ENCODE measurements at regions not wholly inside any gene's neighbourhood (a gene's known extent, or its start where the extent isn't known, plus 50 kb on each side); places are given as distances from the start of the nearest gene placed in this dataset.

DNA sequence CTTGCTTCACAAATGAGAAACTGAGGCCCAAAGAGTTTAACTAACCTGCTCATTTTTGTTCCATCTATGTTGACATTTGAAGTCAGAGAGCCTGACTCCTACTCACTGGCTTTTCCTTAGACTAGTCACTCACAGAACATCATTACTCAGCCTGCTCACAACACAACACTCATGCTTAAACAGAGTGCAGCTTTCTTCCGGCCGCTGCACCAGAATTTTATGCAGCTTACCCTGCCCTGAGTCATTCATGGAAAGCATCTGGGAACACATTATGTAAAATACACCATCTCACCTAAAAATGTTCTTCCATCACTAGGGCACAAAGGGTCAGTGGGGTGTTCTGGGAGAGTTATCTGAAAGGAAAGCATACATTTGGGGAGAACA lies 303.4 kb downstream of the SPRY2 start:
- DNase-seq (ENCODE audit: low read depth in 3 of 3): no peak

GRCh38 chr13:80036845-80037504 lies 304.0 kb downstream of the SPRY2 start:
- DNase-seq (ENCODE audit: low read depth in 3 of 3): no peak

DNA sequence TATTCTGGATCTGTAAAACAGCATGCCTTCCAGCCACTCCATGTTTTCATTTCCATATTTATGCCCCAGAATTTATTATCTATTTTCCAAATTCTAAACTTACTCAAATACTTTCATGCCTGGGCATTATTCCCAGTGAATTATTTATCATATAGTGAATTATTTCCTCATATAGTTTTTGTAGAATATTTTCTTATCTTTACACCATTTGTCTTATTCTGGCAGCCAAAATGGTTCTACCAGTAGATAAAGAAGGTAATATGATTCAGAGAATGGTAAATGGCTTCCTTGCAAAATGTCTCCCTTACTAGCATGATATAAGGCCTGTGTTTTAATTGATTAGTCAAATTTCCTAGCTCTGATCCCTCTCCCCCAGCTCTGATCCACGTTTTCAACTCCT lies 305.8 kb downstream of the SPRY2 start:
- no peak for DNase-seq (ENCODE audit: low read depth in 3 of 3)

DNA sequence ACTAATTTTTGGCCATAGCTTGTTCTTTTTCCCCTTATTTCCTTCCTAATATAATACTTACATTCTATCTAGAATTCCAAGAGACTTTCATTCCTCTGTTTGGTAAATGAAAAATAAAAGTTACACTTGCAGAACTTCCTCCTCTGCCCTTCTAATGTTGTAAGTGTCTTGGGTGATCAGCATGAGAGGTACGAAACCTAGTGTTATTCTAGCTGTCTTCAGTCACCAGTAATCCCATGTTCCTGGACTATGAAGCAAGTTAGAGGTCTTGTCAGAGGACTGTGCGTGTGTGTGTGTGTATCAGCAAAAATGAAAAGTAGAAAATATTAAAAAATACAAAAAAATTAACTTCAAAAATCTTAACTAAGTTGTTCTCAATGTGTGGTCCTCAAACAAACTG lies 307.0 kb downstream of the SPRY2 start:
- DNase-seq (ENCODE audit: low read depth in 3 of 3): no peak

- no peak for DNase-seq (ENCODE audit: low read depth in 3 of 3)
These were observed 307.6 kb downstream of the SPRY2 start for GRCh38 chr13:80033286-80033685.

- no peak for DNase-seq (ENCODE audit: low read depth in 3 of 3)
These were observed 310.4 kb downstream of the SPRY2 start for GRCh38 chr13:80030491-80030890.

DNA sequence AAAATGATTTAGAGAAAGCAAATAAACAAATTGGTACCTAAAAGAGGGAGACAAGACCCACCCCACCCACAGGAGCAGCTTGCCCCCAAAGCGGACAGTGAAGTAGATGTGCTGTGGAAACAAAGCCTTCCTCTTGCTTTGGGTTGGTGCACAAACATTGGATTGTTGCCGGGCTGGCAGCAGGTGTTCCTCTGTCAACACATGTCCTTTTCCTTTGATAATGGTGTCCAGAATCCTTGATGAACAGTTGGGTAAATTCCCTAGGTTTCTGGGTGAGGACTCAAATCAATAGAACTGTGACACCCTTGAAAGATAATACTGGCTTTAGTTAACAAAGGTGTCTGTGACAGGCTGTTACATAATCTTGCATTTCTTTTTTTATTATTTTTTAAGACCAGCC lies 311.8 kb downstream of the SPRY2 start:
- DNase-seq (ENCODE audit: low read depth in 3 of 3): no peak

GRCh38 chr13:80022146-80022545 lies 318.8 kb downstream of the SPRY2 start:
- no peak for DNase-seq (ENCODE audit: low read depth in 3 of 3)

DNA sequence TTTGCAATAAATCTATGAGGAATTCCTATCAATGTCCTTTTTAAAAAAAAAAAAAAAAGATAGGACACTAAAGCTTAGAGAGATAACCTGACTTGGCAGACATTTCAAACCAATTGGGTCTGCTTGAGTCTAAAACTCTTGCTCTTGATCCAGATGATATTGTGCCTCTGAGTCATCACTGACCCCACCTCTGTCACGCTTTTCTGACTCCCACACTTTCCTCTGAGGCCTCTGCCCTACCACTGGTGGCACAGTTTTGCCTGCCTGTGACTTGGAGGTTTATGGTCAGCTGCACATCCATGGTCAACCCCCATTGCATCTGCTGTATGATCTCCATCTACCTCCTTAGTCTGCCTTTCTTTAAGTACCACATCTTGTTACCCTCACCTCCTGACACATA lies 328.7 kb downstream of the SPRY2 start:
- no peak for DNase-seq (ENCODE audit: low read depth in 3 of 3)

DNA sequence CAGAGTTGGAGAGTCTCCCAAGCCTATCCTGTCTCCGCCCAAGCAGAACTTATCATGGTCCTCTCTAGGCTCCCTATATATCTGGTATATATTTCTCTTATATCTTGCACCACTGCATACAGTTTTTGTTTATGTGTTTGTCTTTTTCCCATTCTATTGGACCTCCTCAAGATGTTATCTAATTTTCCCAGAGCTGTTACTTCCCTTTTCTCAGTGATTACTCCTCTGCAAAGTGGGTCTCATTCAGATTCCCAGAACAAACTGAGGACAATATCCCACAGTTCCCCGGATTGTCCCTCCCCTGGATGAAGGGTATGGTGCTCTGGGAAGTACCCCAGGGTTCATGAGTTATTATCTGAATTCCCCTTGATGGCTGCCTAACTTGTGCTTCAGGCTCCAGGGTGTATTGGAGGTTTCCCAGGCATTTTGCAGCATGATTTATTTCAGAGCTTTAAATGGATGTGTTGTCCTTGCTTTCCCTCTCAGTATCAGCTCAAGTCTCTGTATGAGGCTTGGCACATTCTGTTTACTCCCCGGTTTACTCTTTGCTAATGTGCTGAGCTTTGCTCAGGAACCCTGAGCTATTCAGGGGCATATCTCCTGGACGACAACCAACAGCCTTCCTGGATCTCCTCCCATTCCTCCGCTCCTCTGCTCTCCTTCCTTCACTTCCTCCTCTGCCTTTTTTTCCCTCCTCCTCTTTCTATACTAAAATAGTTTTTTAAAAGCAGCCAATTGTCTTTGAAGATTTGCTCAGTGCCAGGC lies 329.3 kb downstream of the SPRY2 start:
- DNase-seq (ENCODE audit: low read depth in 3 of 3): no peak

- DNase-seq (ENCODE audit: low read depth in 3 of 3): no peak
These were observed 330.1 kb downstream of the SPRY2 start for GRCh38 chr13:80010846-80011245.

- DNase-seq (ENCODE audit: low read depth in 3 of 3): no peak
These were observed 330.6 kb downstream of the SPRY2 start for GRCh38 chr13:80010286-80010831.

DNA sequence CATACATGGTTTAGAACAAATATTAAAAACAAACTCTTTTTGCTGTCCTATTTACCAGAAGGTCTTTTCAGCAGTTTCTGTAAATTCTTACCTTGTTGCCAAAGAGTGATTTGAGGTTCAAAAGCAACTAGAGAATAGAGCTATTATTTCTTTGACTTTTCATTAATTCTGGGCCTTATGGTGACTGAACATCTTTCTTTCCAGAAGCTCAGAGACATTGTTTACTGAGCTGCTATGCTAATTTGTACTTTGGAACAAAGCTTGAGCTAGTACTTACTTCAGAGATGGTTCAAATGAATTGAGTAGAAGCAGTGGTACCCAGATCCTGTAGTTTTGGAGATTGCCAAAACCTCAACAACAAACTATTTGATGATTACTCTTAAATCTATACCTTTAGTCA lies 331.2 kb downstream of the SPRY2 start:
- no peak for DNase-seq (ENCODE audit: low read depth in 3 of 3)

DNA sequence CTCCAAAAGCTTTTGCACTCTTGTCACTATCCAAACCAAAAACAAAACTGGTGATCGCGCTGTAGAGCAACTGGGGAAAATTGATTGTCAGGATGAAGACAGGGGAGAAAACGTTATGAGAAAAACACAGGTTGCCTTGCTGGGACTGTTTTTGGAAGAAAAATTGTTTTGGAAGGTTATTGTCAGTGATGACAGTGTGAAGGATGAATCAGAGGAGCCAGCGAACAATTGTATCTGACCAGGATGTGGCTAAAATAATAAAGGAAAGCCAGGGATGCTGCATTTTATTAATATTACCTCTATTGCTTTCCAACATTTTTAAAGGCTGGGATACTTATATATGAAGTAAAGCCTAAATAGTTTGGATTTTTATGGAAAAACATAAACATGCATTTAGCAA lies 334.0 kb downstream of the SPRY2 start:
- no peak for DNase-seq (ENCODE audit: low read depth in 3 of 3)

DNA sequence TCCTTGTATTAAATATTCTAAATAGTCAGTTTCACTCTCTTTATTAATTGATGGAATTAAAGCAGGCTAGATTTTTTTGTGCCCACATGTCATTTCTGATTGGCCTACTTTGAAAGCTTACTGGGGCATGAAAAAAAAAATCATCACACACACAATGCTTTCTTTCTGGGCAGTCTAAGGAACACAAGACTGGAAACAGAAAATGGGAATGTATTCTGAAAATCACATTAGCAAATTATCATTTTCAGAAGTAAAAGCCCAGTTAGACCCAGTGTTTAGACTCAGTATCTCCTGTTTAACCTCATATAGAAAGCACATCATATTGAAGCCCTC lies 339.4 kb downstream of the SPRY2 start:
- DNase-seq (ENCODE audit: low read depth in 3 of 3): no peak

DNA sequence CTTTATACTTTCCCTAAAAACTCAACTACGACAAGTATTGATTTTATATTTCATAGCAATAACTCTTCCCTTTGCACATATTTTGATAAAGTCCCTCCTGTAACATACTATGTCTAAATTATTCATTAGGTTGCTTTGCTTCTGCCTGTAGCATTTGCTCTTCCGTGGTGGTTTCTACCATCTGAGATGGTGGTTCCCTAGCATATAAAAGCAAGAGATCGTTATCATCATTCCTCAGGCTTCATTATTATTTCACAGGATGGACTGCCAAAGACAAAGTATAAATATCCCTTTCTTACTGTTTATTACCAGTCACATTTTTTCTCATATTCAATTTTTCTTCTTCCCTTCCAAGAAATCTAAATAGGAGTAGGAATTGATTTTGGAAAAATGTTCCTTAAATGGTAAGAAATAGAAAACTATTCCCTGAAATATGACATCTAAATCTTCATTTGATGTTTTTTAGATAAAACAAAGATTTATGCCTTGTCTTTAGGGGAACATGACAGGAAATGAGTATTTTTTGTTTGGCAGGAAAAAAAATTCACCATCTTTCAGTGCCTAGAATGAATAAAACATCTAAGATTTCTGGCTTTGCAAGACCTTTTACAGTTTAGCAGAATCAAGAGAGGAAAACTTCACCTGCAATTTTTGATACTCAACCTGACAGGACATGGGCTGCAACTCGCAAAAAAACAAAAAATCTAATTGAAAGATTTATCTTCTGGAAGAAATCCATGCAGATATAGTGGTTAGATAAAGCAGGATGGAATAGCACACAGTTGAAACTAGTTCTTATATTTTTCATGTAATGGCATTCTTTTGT lies 340.0 kb downstream of the SPRY2 start:
- DNase-seq (ENCODE audit: low read depth in 3 of 3): no peak

GRCh38 chr13:79999601-80000000 lies 341.3 kb downstream of the SPRY2 start:
- DNase-seq (ENCODE audit: low read depth in 3 of 3): no peak

GRCh38 chr13:79998381-79998880 lies 342.5 kb downstream of the SPRY2 start:
- no peak for DNase-seq (ENCODE audit: low read depth in 3 of 3)

DNA sequence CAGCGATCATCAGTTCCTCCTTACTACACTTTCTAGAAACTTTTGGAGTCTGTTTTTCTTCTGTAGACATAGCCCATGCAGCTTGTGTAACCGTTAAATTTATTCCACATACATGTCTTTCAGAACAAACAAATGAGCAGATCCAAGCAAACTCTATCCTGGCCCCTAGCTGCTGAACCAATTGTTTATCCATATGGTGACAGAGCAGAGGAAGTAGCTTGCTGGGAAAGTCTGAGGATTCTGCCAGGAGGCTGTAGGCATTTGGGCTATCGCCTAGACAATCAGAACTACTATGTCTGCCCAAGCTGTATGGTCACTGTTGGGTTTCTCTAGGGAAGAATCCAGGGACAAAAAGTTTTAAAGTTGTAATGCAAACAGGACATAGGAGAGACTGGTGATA lies 343.7 kb downstream of the SPRY2 start:
- no peak for DNase-seq (ENCODE audit: low read depth in 3 of 3)

DNA sequence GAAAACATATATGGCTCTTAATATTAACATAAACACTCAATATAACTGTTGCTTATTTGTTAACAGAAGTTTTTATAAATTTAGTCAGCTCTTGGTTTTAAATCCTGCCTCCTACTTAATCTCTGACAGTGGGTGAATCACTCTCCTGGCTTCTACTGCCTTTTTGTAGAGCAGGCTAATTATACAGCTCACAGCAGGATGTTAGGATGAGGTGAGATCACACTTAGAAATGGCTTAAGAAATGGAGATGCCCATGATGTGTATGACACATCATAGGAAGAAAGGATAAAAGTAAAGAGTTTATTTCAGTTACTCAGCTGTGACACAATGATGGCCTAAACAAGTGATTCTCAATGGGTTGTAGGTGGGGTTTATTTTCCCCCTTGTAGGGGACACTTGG lies 345.6 kb downstream of the SPRY2 start:
- DNase-seq (ENCODE audit: low read depth in 3 of 3): no peak

DNA sequence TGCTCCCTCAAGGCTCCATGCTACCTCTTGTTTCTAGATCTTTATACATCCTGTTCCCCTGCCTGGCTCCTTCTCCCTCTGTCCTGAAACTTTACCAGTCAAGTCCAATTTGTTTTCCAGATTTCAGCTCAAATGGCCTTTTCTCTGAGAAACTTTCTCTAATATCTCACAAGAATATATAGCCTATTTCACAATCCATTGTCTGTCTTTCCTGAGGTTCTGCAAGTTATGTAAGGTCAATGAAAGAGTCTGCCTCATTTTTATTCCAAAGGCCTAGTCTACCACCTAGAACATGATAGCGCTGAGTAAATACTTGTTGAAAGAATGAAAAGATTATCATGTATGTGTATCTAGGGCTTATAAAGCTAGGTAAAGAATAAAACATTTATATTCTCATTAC lies 348.8 kb downstream of the SPRY2 start:
- DNase-seq (ENCODE audit: low read depth in 3 of 3): no peak

DNA sequence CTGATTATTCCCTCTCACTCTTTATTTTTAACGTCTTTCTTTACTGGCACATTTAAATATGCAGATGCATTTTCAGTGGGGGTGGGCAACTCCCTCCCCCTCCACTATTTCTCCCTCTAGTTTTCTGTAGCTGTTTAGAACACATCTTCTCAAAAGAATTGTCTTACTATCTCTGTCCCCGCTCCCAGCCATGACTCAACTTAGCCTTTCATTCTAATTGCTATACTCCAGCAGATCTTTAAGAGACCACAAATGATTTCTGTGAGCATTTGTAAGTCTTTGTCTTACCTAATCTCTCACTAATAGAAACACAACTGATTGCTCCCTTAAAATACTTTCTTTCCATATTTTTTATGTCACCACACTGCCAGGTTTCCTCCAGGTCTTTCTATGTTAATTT lies 350.9 kb downstream of the SPRY2 start:
- no peak for DNase-seq (ENCODE audit: low read depth in 3 of 3)
